Fibroblast of upper back skin (primary cell): ENCODE measurements at regions not wholly inside any gene's neighbourhood (a gene's known extent, or its start where the extent isn't known, plus 50 kb on each side); places are given as distances from the start of the nearest gene placed in this dataset.
"Not testable (repeated sequence)": the region's sequence is repeated elsewhere in the genome, so short reads cannot be mapped to it uniquely, and the experiment has no call there.

Experiments used
- DNase-seq: peaks from one replicate; pipeline ENCODE4 v3.0.0-alpha.2; 2013

DNA sequence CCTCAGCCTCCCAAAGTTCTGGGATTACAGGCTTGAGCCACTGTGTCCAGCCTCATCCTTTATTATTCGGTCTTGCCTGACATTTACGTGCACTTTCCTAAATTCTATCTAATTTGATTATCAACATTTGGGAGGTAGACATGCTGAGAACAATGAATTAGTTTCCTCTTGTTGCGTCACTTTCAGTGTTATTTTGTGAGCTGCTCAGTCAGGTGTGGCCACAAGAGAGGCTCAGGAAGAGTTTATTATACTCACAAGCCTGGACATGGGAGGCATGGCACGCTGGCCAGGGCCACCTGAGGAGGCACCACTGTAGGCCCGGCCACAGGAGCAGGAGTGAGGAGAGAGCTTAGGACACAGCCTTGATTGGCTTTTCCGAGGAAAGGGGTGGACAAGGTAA lies 59.7 kb upstream of the RBFOX2 start:
- DNase-seq, result no peak

- no peak for DNase-seq
Measured at GRCh38 chr22:36087784-36088183, 59.2 kb upstream of the RBFOX2 start.

DNA sequence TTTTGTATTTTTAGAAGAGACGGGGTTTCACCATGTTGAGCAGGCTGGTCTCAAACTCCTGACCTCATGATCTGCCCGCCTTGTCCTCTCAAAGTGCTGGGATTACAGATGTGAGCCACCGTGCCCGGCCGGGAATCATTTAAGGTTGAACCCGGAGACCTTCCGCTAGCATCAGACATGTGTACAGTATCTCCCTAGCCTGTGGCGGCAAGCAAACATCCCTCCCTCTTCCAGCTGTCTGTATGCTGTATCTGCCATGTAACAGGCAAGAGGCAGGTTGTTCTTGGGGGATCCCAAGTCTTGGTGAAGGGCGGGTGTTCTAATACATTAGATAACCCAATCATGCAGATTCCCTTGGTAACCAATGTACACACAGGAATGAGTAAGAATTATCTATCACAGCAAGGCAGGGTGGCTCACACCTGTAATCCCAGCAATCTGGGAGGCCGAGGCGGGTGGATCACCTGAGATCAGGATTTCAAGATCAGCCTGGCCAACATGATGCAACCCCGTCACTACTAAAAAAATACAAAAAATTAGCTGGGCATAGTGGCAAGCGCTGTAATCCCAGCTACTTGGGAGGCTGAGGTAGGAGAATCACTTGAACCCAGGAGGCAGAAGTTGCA lies 58.1 kb upstream of the RBFOX2 start:
- no peak for DNase-seq

- DNase-seq, result no peak
Measured at GRCh38 chr22:36086170-36086490, 57.5 kb upstream of the RBFOX2 start.

- DNase-seq, result no peak
Measured at GRCh38 chr22:36085476-36086169, 57.0 kb upstream of the RBFOX2 start.

- no peak for DNase-seq
Measured at GRCh38 chr22:36084717-36085116, 56.1 kb upstream of the RBFOX2 start.

DNA sequence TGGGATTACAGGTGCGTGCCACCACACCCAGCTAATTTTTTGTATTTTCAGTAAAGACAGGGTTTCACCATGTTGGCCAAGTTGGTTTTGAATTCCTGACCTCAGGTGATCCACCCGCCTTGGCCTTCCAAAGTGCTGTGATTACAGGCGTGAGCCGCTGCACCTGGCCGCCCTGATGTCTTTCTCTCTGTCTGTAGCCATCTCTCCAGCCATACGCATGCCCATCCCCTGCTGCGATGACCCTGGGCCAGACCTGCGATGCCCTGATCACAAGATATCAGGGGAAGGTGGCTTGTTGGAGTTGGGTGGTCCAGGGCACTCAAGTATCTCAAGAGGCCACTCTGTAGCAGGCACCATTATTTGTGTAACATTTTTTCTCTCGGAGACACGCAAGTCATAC lies 54.4 kb upstream of the RBFOX2 start:
- no peak for DNase-seq

DNA sequence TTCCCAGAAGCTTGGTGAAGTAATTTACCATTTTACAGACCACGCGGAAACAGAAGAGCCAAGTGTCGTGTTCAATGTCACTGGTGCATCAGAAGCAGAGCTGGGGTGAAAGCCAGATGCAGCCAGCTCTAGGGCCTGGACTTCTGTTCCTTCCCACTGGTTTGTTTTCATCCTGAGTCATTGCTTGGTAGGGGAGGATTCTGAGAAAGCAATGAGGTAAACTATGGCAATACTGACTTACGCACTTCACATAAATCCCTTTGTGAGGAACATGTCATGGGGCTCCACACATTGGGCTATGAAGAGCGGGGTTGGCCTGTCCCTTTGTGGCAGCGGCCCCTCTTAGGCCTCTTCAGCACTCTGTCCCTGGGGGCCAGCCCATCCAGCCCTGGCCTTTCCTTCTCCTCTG lies 52.4 kb upstream of the RBFOX2 start:
- peak; percentile 90 for DNase-seq

- not testable (repeated sequence) for DNase-seq
Measured at GRCh38 chr22:36080281-36080680, 51.7 kb upstream of the RBFOX2 start.

DNA sequence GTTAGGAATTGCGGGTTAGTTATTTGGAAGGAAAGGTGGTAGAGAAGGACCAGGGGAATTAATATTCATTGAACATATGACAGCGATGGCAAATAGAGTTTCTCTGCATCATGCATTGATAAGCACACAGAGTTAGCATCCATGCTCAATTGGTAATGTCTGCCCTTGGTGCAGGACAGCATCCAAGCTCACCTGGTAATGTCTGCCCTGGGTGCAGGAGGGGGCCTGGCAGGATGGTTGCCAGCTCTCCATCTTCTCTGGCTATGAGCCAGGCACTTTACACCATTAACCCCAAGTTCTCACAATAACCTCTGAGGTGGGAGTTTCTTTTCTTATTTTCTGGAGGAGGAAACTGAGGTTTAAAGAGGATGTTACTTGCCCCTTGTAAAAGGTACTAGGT lies 50.4 kb upstream of the RBFOX2 start:
- DNase-seq, result no peak
